HCT116 (cell line): ENCODE measurements at regions not wholly inside any gene's neighbourhood (a gene's known extent, or its start where the extent isn't known, plus 50 kb on each side); places are given as distances from the start of the nearest gene placed in this dataset.

ENCODE experiments used
- CBX3 ChIP-seq: IDR thresholded peaks from 2 replicates; pipeline ENCODE4 v1.6.1; 2012; ENCODE audit warnings: low read depth
- CEBPB ChIP-seq: IDR thresholded peaks from 2 replicates; pipeline ENCODE4 v1.6.1; 2012; ENCODE audit warnings: low read depth
- CTCF ChIP-seq, 3 experiments: fragments of 200-600 bp in 1 of 3; sonication (generic) in 1 of 3; IDR thresholded peaks in 2 of 3; conservative IDR thresholded peaks in 1 of 3; 2 replicates each; pipeline ENCODE4 v1.5.1; 2012 to 2017; ENCODE audit warnings: low read depth in 2 of 3, low read length in 2 of 3, antibody characterized with exemption in 1 of 3, borderline replicate concordance in 1 of 3, control low read depth in 1 of 3, mild to moderate bottlenecking in 1 of 3, mixed read lengths in 1 of 3, mixed run types in 1 of 3, moderate library complexity in 1 of 3; ENCODE audit not compliant: insufficient read depth in 1 of 3
- JUND ChIP-seq: IDR thresholded peaks from 2 replicates; pipeline ENCODE4 v1.6.1; 2012
- POLR2A ChIP-seq: IDR thresholded peaks from 2 replicates; pipeline ENCODE4 v1.7.0; 2011; ENCODE audit warnings: borderline replicate concordance; ENCODE audit not compliant: insufficient read depth, insufficient read length; ENCODE audit errors: extremely low read depth
- POLR2AphosphoS5 ChIP-seq: IDR thresholded peaks from 2 replicates; pipeline ENCODE4 v1.6.1; 2011; ENCODE audit warnings: mild to moderate bottlenecking, low read depth, low read length, moderate library complexity
- ZFX ChIP-seq: fragments of 450-650 bp; IDR thresholded peaks from 2 replicates; pipeline ENCODE4 v1.6.1; 2017
- ZNF274 ChIP-seq: fragments of 200-500 bp; sonication (Bioruptor generic); IDR thresholded peaks from 2 replicates; pipeline ENCODE4 v1.6.1; 2014; ENCODE audit warnings: mild to moderate bottlenecking, low read depth, low read length, inconsistent platforms
- TF ChIP-seq, protein P1 (sequence below): IDR thresholded peaks from 2 replicates; pipeline ENCODE4 v1.6.1; 2012
- TF ChIP-seq, protein P2 (sequence below): IDR thresholded peaks from 2 replicates; pipeline ENCODE4 v1.6.1; 2012

DNA sequence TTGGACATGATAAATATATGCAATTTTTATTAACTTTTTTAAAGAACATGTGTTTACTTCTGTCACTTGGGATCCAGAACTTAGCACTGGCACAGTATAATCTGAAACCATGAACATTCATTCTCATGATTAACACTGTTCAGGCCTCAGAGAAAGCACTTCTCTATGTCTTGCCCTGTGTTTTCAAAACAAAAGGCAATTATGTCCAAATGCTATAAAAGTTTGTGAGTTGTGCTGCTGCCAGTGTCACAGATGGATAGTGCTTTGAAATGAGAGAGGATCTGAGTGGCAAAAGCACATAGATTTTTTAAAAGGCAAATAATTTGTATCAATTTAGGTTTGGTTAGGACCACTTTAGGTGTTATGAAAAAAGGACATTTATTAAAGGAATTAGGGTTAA, 470.5 kb upstream of the FAM98A start:
- TF ChIP-seq CTCF (IDR thresholded peaks at IDR 0.05 in 2 of 3, conservative IDR thresholded peaks at IDR 0.05 in 1 of 3; ENCODE audit: borderline replicate concordance in 1 of 3, insufficient read depth in 1 of 3, low read depth in 2 of 3, low read length in 2 of 3) (no peak), POLR2A (no peak), CEBPB (no peak), POLR2AphosphoS5 (no peak), CBX3 (no peak), JUND (no peak), ZFX (no peak), ZNF274 (no peak)
- TF ChIP-seq, protein P1, sequence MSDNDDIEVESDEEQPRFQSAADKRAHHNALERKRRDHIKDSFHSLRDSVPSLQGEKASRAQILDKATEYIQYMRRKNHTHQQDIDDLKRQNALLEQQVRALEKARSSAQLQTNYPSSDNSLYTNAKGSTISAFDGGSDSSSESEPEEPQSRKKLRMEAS, result no peak
- TF ChIP-seq, protein P2, sequence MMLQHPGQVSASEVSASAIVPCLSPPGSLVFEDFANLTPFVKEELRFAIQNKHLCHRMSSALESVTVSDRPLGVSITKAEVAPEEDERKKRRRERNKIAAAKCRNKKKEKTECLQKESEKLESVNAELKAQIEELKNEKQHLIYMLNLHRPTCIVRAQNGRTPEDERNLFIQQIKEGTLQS, result no peak
